GM23338 (cell line): ENCODE measurements at regions not wholly inside any gene's neighbourhood (a gene's known extent, or its start where the extent isn't known, plus 50 kb on each side); places are given as distances from the start of the nearest gene placed in this dataset.

Source experiments
- POLR2AphosphoS5 ChIP-seq: IDR thresholded peaks from 2 replicates; pipeline ENCODE4 v1.6.1; 2016; ENCODE audit warnings: antibody characterized with exemption, low read depth
- TF ChIP-seq, protein P1 (sequence below), 2 experiments: fragments of 200-600 bp in 1 of 2; sonication (generic) in 1 of 2; conservative IDR thresholded peaks; 2 replicates each; pipeline versions ENCODE4 v1.5.1 to v1.6.1; 2016 to 2017; ENCODE audit warnings: antibody characterized with exemption in 2 of 2, low read depth in 2 of 2, mild to moderate bottlenecking in 2 of 2, moderate library complexity in 1 of 2

DNA sequence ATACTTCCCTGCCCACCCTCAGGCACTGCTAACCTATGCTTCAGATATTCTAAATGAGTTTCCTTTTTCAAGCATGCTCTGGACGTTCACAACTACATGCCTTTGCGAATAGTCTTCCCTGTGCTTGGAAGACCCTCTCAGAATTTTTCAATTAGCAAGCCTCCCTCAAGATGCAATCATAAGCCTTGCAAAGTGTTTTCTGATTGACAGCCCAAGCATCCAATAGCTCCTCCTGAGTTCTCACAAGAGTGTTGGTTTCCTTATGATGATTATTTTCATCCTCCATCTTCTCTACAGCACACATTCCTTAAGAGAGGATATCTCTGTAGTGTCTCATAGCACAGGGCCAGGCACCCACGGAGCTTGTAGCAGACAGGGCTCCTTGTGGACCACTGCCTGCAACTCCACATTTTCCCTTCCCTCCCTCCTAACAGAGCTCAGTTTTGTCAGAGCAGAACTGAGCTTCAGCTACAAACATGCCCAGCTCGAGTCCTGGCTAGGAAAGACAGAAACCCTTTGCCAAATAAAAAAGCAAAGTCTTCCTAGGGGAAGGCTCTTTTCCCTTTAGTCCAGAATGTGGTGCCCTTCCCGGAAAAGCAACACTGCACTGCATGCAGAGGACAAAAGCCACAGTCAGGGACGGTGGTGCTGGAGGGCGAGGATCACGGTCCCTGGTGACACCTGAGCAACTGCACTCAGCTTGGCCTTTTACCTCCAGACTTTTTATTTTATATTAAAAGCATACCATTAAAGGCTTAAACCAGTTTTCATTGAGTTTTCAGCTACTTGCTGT is 819.8 kb upstream of the ID2 start:
- TF ChIP-seq, protein P1, sequence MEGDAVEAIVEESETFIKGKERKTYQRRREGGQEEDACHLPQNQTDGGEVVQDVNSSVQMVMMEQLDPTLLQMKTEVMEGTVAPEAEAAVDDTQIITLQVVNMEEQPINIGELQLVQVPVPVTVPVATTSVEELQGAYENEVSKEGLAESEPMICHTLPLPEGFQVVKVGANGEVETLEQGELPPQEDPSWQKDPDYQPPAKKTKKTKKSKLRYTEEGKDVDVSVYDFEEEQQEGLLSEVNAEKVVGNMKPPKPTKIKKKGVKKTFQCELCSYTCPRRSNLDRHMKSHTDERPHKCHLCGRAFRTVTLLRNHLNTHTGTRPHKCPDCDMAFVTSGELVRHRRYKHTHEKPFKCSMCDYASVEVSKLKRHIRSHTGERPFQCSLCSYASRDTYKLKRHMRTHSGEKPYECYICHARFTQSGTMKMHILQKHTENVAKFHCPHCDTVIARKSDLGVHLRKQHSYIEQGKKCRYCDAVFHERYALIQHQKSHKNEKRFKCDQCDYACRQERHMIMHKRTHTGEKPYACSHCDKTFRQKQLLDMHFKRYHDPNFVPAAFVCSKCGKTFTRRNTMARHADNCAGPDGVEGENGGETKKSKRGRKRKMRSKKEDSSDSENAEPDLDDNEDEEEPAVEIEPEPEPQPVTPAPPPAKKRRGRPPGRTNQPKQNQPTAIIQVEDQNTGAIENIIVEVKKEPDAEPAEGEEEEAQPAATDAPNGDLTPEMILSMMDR (conservative IDR thresholded peaks at IDR 0.05; ENCODE audit: low read depth in 2 of 2), result no peak
- no peak for TF ChIP-seq POLR2AphosphoS5
